A673 (cell line): ENCODE measurements at regions not wholly inside any gene's neighbourhood (a gene's known extent, or its start where the extent isn't known, plus 50 kb on each side); places are given as distances from the start of the nearest gene placed in this dataset.

Source experiments
- CTCF ChIP-seq: fragments of 300-800, 200-600 bp; sonication (generic); conservative IDR thresholded peaks from 2 replicates; pipeline ENCODE4 v1.5.1; 2017; ENCODE audit warnings: low read depth, mild to moderate bottlenecking, antibody characterized with exemption, low read length, moderate library complexity, mixed read lengths
- EZH2 ChIP-seq: fragments of 200-600 bp; sonication (generic); IDR thresholded peaks from 2 replicates; pipeline ENCODE4 v1.6.1; 2017; ENCODE audit warnings: borderline replicate concordance, low read depth, mild to moderate bottlenecking, mixed read lengths, antibody characterized with exemption, low read length; ENCODE audit not compliant: poor library complexity, severe bottlenecking

GRCh38 chr1:69421286-69421685 lies 146.4 kb upstream of the LRRC7 start:
- TF ChIP-seq CTCF = no peak
- no peak for TF ChIP-seq EZH2
